ENCODE measurements at regions not wholly inside any gene's neighbourhood (a gene's known extent, or its start where the extent isn't known, plus 50 kb on each side); places are given as distances from the start of the nearest gene placed in this dataset.

DNA sequence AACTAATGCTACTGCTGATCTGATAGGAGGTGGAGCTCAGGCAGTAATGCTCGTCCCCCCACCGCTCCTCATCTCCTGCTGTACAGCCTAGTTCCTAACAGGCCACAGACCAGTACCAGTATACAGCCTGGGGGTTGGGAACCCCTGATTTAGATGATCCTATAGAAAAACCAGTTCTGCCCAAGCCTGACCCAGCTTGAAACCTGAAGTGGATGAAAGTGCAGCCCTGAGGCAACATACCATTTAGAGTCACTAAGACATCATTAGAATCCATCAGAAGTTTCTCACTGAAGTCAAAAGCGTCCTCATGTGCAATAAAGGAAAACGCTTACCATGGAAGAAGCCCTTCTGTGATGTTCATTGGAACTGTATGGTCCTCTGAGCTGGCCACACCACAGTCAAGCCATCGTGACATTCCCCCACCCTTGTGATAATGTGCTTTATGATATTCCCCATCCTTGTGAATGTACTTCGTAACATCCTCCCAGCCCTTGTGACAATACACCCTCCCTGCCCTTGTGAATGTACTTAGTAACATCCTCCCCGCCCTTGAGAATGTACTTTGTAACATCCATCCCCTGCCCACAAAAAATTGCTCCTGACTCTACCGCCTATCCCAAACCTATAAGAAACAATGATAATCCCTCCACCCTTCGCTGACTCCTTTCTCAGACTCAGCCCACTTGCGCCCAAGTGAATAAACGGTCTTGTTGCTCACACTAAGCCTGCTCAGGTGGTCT lies 65.9 kb upstream of the HECTD2 start:
- Histone ChIP-seq H3K4me3 (ENCODE audit: low read depth, low read length) (no peak overlapping the region), H3K27me3 (ENCODE audit: control insufficient read depth, insufficient read depth, low read length) (no peaks in the 10 kb centered on the region), H3K27ac (ENCODE audit: low read depth, low read length) (no peak overlapping the region), H3K9me3 (ENCODE audit: control insufficient read depth, insufficient read depth, low read length) (no peaks in the 10 kb centered on the region)
- POLR2A ChIA-PET: no interaction called here
- DNase-seq (ENCODE audit: low read depth, low spot score): no peak
- TF ChIP-seq, protein P1, sequence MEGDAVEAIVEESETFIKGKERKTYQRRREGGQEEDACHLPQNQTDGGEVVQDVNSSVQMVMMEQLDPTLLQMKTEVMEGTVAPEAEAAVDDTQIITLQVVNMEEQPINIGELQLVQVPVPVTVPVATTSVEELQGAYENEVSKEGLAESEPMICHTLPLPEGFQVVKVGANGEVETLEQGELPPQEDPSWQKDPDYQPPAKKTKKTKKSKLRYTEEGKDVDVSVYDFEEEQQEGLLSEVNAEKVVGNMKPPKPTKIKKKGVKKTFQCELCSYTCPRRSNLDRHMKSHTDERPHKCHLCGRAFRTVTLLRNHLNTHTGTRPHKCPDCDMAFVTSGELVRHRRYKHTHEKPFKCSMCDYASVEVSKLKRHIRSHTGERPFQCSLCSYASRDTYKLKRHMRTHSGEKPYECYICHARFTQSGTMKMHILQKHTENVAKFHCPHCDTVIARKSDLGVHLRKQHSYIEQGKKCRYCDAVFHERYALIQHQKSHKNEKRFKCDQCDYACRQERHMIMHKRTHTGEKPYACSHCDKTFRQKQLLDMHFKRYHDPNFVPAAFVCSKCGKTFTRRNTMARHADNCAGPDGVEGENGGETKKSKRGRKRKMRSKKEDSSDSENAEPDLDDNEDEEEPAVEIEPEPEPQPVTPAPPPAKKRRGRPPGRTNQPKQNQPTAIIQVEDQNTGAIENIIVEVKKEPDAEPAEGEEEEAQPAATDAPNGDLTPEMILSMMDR (IDR thresholded peaks at IDR 0.05; ENCODE audit: low read depth, low read length): no peak
- CTCF ChIA-PET: no interaction called here

- Histone ChIP-seq H3K27me3 (ENCODE audit: control insufficient read depth, insufficient read depth, low read length) (no peaks in the 10 kb centered on the region), H3K4me3 (ENCODE audit: low read depth, low read length) (no peak overlapping the region), H3K27ac (ENCODE audit: low read depth, low read length) (no peak overlapping the region), H3K9me3 (ENCODE audit: control insufficient read depth, insufficient read depth, low read length) (no peaks in the 10 kb centered on the region)
- no peak for DNase-seq (ENCODE audit: low read depth, low spot score)
- POLR2A ChIA-PET: no interaction called here
- CTCF ChIA-PET: interaction anchor here (1.1 kb wide), 1 partner anchor 47 kb away, joined by 3 read pairs; no protein-coding TSS in a partner anchor
- TF ChIP-seq, protein P1 (IDR thresholded peaks at IDR 0.05; ENCODE audit: low read depth, low read length): no peak
These were observed 64.4 kb upstream of the HECTD2 start for GRCh38 chr10:91345716-91346115.

- POLR2A ChIA-PET: no interaction called here
- Histone ChIP-seq H3K9me3 (ENCODE audit: control insufficient read depth, insufficient read depth, low read length) (no peaks in the 10 kb centered on the region), H3K27ac (ENCODE audit: low read depth, low read length) (no peak overlapping the region), H3K4me3 (ENCODE audit: low read depth, low read length) (no peak overlapping the region), H3K27me3 (ENCODE audit: control insufficient read depth, insufficient read depth, low read length) (no peaks in the 10 kb centered on the region)
- DNase-seq (ENCODE audit: low read depth, low spot score): no peak
- TF ChIP-seq, protein P1 (IDR thresholded peaks at IDR 0.05; ENCODE audit: low read depth, low read length): no peak
- CTCF ChIA-PET: interaction anchor here (1.0 kb wide), 1 partner anchor 49 kb away, joined by 3 read pairs; no protein-coding TSS in a partner anchor
These were observed 62.6 kb upstream of the HECTD2 start for GRCh38 chr10:91347529-91347928.

- H3K9me3 ChIP-seq (ENCODE audit: control insufficient read depth, insufficient read depth, low read length): no peaks in the 10 kb centered on the region
- ChIA-PET CTCF (interaction anchor here (1.8 kb wide), 1 partner anchor 41 kb away, joined by 7 read pairs; no protein-coding TSS in a partner anchor), POLR2A (no interaction called here)
- no peaks in the 10 kb centered on the region for H3K27me3 ChIP-seq (ENCODE audit: control insufficient read depth, insufficient read depth, low read length)
- H3K4me3 ChIP-seq (ENCODE audit: low read depth, low read length): no peak overlapping the region
- peak; percentile 72 for DNase-seq (ENCODE audit: low read depth, low spot score)
- TF ChIP-seq, protein P1 (IDR thresholded peaks at IDR 0.05; ENCODE audit: low read depth, low read length): no peak
- no peak overlapping the region for H3K27ac ChIP-seq (ENCODE audit: low read depth, low read length)
These were observed 60.8 kb upstream of the HECTD2 start for GRCh38 chr10:91349381-91349780.

DNA sequence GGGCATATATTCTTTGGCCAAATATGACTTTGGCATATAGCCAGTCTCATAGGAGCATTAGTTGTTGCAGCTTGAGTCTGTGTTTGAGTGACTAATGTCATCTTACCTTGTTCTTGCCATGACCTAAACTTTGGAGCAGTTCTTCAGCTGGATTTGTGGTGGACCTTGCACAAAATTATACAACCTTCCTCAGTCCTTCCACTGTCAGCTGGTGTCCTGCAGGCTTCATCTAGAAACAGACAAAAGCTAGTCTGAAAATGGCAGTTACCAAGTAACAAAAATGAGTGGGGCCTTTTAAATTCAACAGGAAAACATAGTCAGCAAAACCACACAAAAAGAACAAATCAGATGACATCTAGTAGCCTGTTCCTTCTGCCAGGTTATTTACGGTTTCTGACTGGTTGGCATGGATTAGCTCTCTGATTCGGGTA lies 59.5 kb upstream of the HECTD2 start:
- Histone ChIP-seq H3K27me3 (ENCODE audit: control insufficient read depth, insufficient read depth, low read length) (no peaks in the 10 kb centered on the region), H3K9me3 (ENCODE audit: control insufficient read depth, insufficient read depth, low read length) (no peaks in the 10 kb centered on the region), H3K27ac (ENCODE audit: low read depth, low read length) (no peak overlapping the region), H3K4me3 (ENCODE audit: low read depth, low read length) (no peak overlapping the region)
- CTCF ChIA-PET: interaction anchor here (0.8 to 1.8 kb wide), 2 partner anchors 40 to 53 kb away, joined by 6 to 7 read pairs; no protein-coding TSS in a partner anchor
- POLR2A ChIA-PET: interaction anchor here (0.6 kb wide), 1 partner anchor 60 kb away, joined by 3 read pairs; no protein-coding TSS in a partner anchor
- no peak for DNase-seq (ENCODE audit: low read depth, low spot score)
- TF ChIP-seq, protein P1 (IDR thresholded peaks at IDR 0.05; ENCODE audit: low read depth, low read length): no peak

Data from AG04450 (cell line).